Stimulated activated CD8-positive, alpha-beta memory T cell treated with anti-CD3 and anti-CD28 coated beads, Interleukin-15, amount 100 ng/mL, for 24 hours (primary cell): ENCODE measurements at regions not wholly inside any gene's neighbourhood (a gene's known extent, or its start where the extent isn't known, plus 50 kb on each side); places are given as distances from the start of the nearest gene placed in this dataset.

ENCODE experiments used
- DNase-seq: peaks from one replicate; pipeline ENCODE4 v3.0.0-alpha.2; 2020; ENCODE audit warnings: low read depth

DNA sequence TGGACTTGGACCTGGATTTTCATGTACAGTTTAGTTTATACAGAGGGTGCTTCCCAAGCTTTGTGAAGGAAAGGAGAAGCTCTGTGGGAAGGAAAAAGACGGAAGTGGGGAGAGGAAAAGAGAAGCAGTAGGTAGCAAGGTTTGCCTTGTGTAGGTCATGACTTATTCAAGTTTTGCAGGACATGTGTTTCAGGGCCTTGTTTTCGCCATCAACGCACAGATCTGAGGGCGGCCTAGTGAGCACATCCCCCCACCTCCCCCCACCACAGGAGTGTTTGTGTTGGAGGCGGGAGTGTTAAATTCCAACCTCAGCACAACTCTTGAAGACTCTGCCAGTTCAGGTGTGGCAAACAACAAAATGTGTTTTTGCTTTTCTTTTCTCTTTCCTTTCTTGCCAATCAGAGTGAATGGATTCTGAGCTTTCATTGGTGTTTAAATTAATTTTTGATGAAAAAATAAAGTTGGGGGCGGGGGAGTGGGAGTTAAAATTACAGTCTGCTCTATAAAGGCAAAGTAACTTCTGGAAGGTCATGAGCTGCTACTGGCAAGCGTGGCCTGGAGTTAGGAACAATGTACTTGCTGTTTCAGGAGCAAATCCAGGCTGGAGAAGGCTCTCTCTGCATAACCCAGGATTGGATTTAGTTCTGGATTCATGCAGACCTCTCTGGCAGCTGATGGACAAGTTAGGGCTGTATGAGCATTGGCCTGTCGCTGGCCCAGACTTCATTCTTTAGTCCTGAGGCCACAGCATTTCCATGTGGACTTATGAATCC, 338.5 kb downstream of the CD83 start:
- DNase-seq: no peak

- no peak for DNase-seq
Observed at GRCh38 chr6:14456941-14457340, 339.4 kb downstream of the CD83 start.

GRCh38 chr6:14458669-14459266, 341.2 kb downstream of the CD83 start:
- no peak for DNase-seq

- DNase-seq: no peak
Observed at GRCh38 chr6:14459315-14459714, 341.7 kb downstream of the CD83 start.

DNA sequence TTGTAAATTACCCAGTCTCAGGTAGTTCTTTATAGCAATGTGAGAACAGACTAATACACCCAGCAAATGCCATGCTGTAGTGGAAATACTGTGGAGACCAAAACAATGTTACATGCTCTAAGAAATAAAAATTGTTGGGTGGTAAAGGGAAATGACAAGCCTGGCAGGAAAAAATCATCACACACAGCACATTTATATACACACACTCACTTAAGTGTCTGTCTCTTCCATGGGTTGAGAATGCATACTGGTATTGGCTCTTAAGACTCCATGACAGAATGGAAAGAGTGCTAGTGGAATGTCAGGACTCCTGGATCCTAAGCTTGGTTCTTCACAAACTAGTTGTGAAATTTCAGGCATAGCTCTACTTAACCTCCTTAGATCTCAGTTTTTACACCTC, 343.0 kb downstream of the CD83 start:
- no peak for DNase-seq

DNA sequence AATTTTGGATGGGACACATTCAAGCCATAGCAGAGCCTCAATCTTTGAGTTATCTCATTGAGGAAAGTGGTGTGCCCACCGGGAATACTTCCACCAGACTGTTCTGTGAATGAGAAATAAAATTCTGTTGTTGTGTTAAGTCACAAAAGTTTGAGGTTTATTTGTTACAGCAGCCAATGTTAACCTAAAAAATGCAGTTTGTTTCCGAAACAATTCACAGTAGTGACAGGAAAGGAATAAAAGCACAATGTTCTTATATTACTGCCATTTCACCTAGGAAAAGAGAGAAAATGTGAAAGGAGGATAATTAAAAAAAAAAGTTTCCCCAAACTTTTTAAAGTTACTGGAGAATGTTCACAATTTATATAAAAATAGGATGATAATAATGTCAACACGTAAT, 344.6 kb downstream of the CD83 start:
- DNase-seq: no peak

GRCh38 chr6:14462566-14462965, 345.0 kb downstream of the CD83 start:
- no peak for DNase-seq

- DNase-seq: no peak
Observed at GRCh38 chr6:14463110-14463509, 345.5 kb downstream of the CD83 start.

DNA sequence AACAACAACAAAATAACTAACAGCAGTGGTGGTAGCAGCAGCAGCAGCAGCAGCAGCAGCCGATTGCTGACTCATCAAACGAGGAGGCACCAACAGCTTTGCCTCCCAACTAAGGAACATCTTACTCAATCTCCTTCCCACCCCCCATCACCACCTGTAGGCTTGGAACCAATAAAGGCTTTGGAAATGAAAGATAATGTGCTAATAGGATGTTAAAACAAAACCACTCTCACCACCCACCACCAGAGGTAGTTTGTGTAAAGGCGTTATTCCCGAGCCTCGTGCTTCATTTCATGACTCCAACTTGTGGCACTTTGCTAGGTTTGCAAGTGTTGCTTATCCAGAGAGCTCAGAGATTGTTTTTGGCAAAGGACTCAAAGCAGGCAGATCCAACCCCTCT, 346.5 kb downstream of the CD83 start:
- no peak for DNase-seq

- DNase-seq: no peak
Observed at GRCh38 chr6:14464716-14465115, 347.1 kb downstream of the CD83 start.

DNA sequence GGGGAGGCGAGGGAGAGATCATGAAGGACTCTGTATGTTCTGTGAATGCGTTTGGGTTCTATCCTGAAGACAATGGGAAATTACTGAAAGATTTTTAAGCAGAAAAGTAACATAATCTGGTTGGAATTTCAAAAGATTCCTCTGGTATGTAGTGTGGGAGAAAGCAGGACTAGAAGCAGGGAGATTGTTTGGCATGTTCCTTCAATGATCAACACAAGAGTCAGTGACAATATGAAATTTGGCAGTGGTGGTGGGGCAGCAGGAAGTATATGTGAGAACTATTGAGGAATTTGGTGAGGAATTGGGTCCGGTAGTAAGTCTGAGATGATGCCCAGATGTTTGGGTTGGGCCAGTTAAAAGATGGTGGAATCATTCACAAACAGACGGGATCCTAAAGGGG, 348.7 kb downstream of the CD83 start:
- DNase-seq: no peak

DNA sequence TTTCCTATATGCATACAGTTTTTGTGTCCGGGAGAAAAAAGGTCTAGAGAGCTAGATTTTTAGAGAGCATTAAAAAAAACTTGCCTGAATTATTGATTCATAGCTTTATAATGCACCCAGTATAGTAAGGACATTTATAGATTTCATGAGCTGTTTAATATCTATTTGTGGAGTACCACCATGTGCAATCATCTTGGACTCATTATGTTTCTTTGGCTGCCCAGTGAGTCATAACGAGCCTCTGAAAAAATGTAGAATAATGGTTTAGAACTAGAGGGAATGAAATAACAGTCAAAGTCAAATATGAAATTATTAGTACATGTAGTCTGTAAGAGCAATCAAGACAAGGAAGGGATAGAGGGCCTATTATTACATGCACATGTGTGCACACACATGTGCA, 350.0 kb downstream of the CD83 start:
- DNase-seq: no peak

GRCh38 chr6:14468647-14469321, 351.2 kb downstream of the CD83 start:
- no peak for DNase-seq

- no peak for DNase-seq
Observed at GRCh38 chr6:14470101-14470500, 352.5 kb downstream of the CD83 start.

DNA sequence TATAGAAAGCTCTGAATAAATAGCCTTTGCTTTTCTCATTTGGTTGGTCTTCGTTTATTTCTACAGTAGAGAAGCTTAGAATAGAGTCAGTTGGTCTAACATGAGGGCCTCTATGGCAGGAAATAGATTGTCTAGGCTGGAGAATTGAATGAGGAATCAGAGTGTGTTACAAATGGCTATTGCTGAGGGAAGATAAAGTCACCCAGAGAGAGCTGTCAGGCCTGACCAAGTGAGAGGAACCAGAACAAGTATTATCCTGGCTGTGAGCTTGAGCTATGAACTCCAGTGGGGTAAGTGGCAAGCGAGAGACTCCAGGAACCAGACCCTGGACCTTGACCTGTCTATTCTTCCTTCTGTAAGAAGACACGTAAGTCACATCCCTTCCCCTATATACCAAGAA, 353.1 kb downstream of the CD83 start:
- no peak for DNase-seq

DNA sequence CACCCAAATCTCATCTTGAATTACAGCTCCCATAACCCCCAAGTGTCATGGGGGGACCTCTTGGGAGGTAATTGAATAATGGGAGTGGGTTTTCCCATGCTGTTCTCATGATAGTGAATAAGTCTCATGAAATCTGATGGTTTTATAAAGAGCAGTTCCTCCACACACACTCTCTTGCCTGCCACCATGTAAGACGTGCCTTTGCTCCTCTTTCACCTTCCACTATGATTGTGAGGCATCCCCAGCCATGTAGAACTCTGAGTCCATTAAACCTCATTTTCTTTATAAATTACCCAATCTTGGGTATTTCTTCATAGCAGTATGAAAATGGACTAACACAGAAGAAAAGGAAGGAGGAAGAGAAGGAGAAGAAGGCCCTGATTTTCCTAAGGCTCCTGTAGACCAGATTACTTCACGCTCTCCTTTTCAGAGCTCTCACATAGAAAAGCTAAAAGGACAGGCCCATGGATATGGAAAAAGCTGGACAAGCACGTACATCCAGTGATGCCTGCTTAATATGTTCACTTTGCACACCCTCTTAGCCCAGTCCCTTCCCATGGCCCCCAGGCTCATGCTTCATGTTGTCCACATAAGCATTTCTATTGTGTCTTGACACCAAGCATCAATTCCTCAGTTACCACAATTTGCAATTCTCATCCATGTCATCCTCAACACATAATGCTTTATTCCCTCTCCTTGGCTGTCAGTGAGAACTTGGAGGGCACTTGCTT, 354.8 kb downstream of the CD83 start:
- DNase-seq: no peak

DNA sequence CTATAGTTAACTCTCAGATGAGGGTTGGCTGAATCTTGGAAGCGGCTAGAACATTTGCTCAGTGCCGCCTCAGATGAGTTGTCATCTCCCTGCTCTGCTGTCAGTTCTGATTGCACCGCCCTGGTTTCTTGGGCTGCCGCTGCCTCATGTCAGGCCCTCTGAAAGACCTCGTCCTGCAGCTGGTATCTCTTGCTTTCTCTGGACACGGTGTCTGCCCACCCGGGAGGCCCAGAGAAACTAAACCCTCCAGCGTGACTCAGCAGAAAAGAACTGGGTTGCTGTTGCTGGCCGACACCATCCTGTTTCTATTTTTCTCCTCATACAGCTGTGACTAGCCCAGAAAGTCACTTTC, 355.4 kb downstream of the CD83 start:
- DNase-seq: no peak

DNA sequence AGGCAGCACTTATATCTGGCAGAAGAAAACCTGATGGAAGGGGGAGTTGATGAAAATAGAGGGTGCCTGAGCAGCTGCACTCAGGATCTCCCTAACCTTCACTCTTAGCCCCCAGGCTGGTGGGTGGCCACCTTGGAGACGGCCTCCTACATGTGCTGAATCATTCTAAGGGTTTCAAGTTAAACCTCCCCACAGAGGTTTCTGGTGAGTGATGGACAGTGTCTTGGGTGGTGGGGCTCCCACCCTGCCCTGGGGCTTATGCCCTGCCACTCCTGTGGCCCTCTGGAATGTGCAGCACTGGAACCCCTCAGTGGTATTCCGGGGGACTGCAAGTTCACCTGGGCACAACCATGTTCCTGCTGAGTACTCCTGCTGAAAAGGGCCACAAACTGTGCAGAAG, 357.2 kb downstream of the CD83 start:
- DNase-seq: no peak

- no peak for DNase-seq
Observed at GRCh38 chr6:14475306-14475705, 357.7 kb downstream of the CD83 start.

GRCh38 chr6:14476793-14477531, 359.4 kb downstream of the CD83 start:
- no peak for DNase-seq

- DNase-seq: no peak
Observed at GRCh38 chr6:14477559-14477958, 360.0 kb downstream of the CD83 start.
